ENCODE measurements at regions not wholly inside any gene's neighbourhood (a gene's known extent, or its start where the extent isn't known, plus 50 kb on each side); places are given as distances from the start of the nearest gene placed in this dataset.

DNA sequence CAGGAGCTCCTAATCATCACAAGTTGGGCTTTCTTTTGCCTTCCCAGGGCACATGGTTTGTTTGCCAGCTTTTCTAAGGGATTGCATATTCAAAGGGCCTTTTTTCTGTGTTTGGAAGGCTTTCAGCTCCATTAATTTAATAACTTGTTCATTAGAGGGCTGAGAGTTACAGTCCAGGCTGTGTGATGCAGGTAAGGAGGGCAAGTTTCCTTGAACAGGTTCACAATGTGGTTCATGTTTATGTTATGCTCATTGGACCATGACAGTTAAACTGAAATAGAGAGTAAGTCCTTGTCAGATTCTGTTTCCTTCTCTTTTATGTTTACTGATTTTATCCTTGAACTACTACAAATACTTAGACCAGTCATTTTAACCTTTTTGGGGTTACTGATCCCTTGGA lies 174.4 kb downstream of the MARCHF11 start:
- BruUV-seq (replicated peaks) = no TSS peak
- no peaks in the 10 kb centered on the region for H3K36me3 ChIP-seq (ENCODE audit: control insufficient read depth, insufficient read depth, low read length)
- H3K4me1 ChIP-seq (replicated peaks in 1 of 2; ENCODE audit: control insufficient read depth in 2 of 2, insufficient read depth in 2 of 2, low read length in 2 of 2) = no peaks in the 10 kb centered on the region
- H3K27ac ChIP-seq (ENCODE audit: extremely low read depth, low read depth, low read length) = no peak overlapping the region
- H4K20me1 ChIP-seq (replicated peaks; ENCODE audit: control insufficient read depth, insufficient read depth, low read length) = no peaks in the 10 kb centered on the region
- H3K79me2 ChIP-seq (ENCODE audit: control insufficient read depth, insufficient read depth, low read length) = no peaks in the 10 kb centered on the region
- H3K9ac ChIP-seq (ENCODE audit: insufficient read depth in 1 of 2, low read depth in 2 of 2, low read length in 2 of 2) = no peak overlapping the region
- in situ Hi-C loops (cut with MboI) (no loop called here), intact Hi-C loops (cut with micrococcal nuclease) (no loop called here)
- no peak for ATAC-seq
- H3K9me1 ChIP-seq (ENCODE audit: control insufficient read depth, insufficient read depth, low read length) = no peaks in the 10 kb centered on the region
- no peak for TF ChIP-seq ZNF311 (CRISPR knock-in tag; IDR thresholded peaks at IDR 0.05)
- TF ChIP-seq, protein P1, sequence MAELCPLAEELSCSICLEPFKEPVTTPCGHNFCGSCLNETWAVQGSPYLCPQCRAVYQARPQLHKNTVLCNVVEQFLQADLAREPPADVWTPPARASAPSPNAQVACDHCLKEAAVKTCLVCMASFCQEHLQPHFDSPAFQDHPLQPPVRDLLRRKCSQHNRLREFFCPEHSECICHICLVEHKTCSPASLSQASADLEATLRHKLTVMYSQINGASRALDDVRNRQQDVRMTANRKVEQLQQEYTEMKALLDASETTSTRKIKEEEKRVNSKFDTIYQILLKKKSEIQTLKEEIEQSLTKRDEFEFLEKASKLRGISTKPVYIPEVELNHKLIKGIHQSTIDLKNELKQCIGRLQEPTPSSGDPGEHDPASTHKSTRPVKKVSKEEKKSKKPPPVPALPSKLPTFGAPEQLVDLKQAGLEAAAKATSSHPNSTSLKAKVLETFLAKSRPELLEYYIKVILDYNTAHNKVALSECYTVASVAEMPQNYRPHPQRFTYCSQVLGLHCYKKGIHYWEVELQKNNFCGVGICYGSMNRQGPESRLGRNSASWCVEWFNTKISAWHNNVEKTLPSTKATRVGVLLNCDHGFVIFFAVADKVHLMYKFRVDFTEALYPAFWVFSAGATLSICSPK (IDR thresholded peaks at IDR 0.05; ENCODE audit: borderline replicate concordance) = no peak
- TF ChIP-seq, protein P2, sequence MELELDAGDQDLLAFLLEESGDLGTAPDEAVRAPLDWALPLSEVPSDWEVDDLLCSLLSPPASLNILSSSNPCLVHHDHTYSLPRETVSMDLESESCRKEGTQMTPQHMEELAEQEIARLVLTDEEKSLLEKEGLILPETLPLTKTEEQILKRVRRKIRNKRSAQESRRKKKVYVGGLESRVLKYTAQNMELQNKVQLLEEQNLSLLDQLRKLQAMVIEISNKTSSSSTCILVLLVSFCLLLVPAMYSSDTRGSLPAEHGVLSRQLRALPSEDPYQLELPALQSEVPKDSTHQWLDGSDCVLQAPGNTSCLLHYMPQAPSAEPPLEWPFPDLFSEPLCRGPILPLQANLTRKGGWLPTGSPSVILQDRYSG (tag; conservative IDR thresholded peaks at IDR 0.05; ENCODE audit: low read depth) = no peak
- TF ChIP-seq ELF4 (CRISPR knock-in tag; IDR thresholded peaks at IDR 0.05) = no peak
- TF ChIP-seq, protein P3, sequence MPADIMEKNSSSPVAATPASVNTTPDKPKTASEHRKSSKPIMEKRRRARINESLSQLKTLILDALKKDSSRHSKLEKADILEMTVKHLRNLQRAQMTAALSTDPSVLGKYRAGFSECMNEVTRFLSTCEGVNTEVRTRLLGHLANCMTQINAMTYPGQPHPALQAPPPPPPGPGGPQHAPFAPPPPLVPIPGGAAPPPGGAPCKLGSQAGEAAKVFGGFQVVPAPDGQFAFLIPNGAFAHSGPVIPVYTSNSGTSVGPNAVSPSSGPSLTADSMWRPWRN (IDR thresholded peaks at IDR 0.05; ENCODE audit: low read depth) = no peak
- TF ChIP-seq, protein P4, sequence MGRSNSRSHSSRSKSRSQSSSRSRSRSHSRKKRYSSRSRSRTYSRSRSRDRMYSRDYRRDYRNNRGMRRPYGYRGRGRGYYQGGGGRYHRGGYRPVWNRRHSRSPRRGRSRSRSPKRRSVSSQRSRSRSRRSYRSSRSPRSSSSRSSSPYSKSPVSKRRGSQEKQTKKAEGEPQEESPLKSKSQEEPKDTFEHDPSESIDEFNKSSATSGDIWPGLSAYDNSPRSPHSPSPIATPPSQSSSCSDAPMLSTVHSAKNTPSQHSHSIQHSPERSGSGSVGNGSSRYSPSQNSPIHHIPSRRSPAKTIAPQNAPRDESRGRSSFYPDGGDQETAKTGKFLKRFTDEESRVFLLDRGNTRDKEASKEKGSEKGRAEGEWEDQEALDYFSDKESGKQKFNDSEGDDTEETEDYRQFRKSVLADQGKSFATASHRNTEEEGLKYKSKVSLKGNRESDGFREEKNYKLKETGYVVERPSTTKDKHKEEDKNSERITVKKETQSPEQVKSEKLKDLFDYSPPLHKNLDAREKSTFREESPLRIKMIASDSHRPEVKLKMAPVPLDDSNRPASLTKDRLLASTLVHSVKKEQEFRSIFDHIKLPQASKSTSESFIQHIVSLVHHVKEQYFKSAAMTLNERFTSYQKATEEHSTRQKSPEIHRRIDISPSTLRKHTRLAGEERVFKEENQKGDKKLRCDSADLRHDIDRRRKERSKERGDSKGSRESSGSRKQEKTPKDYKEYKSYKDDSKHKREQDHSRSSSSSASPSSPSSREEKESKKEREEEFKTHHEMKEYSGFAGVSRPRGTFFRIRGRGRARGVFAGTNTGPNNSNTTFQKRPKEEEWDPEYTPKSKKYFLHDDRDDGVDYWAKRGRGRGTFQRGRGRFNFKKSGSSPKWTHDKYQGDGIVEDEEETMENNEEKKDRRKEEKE (IDR thresholded peaks at IDR 0.05; ENCODE audit: borderline replicate concordance in 1 of 2, control insufficient read depth in 1 of 2, low read depth in 2 of 2, low read length in 1 of 2) = no peak
- no peak for TF ChIP-seq ZNF77 (CRISPR knock-in tag; IDR thresholded peaks at IDR 0.05)
- no peak for TF ChIP-seq SMARCA4 (IDR thresholded peaks at IDR 0.05)
- ChIA-PET CTCF (ENCODE audit: low intra/inter-chr PET ratio) (no interaction called here), POLR2A (no interaction called here)
- H3K4me3 ChIP-seq = no peak overlapping the region
- H3K4me2 ChIP-seq (ENCODE audit: insufficient read depth, low read length) = no peak overlapping the region
- H3K27me3 ChIP-seq (ENCODE audit: control insufficient read depth in 2 of 2, insufficient read depth in 2 of 2, low read length in 2 of 2) = no peaks in the 10 kb centered on the region
- no peak overlapping the region for H2AFZ ChIP-seq (ENCODE audit: low read depth, low read length)
- DNase-seq (ENCODE audit: extremely low read depth in 1 of 4, low spot score in 3 of 4) = no peak
- H3K9me3 ChIP-seq (replicated peaks; ENCODE audit: control insufficient read depth, insufficient read depth, low read depth, low read length) = no peaks in the 10 kb centered on the region; the same call in 1 of the 2 replicates
- no peak for FAIRE-seq

Measured in K562 (cell line).